ENCODE measurements at regions not wholly inside any gene's neighbourhood (a gene's known extent, or its start where the extent isn't known, plus 50 kb on each side); places are given as distances from the start of the nearest gene placed in this dataset.
A peak's percentile ranks its signal among the peaks of the same experiment; 100 is the strongest.
"Not testable (repeated sequence)": the region's sequence is repeated elsewhere in the genome, so short reads cannot be mapped to it uniquely, and the experiment has no call there.

DNA sequence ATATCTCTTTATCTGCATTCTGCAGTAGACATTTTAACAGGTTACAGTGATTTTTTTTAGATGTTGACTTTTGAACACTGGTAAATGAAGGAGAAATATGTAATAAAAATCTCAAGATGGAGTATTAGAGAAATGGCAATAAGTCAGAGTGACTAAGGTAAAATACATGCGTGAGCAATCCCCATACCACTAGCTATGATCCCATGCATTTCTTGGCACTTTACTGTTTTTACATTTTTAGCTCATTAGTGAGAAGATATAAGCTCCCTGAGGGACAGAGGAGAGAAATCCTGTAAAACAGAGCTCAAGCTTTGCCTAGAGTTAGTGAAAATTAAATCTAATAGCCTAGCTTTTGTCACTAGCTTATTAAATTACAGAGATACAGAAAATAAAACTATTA lies 181.9 kb upstream of the TRPM3 start:
- CTCF ChIA-PET = interaction anchor here (1.3 to 4.2 kb wide), 3 partner anchors 11 to 503 kb away, joined by 3 to 28 read pairs (median 4); no protein-coding TSS in a partner anchor
- POLR2A ChIA-PET = interaction anchor here (0.5 kb wide), 1 partner anchor 1044 kb away, joined by 3 read pairs; no protein-coding TSS in a partner anchor
- TF ChIP-seq, protein P1, sequence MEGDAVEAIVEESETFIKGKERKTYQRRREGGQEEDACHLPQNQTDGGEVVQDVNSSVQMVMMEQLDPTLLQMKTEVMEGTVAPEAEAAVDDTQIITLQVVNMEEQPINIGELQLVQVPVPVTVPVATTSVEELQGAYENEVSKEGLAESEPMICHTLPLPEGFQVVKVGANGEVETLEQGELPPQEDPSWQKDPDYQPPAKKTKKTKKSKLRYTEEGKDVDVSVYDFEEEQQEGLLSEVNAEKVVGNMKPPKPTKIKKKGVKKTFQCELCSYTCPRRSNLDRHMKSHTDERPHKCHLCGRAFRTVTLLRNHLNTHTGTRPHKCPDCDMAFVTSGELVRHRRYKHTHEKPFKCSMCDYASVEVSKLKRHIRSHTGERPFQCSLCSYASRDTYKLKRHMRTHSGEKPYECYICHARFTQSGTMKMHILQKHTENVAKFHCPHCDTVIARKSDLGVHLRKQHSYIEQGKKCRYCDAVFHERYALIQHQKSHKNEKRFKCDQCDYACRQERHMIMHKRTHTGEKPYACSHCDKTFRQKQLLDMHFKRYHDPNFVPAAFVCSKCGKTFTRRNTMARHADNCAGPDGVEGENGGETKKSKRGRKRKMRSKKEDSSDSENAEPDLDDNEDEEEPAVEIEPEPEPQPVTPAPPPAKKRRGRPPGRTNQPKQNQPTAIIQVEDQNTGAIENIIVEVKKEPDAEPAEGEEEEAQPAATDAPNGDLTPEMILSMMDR (IDR thresholded peaks at IDR 0.05; ENCODE audit: control extremely low read depth, extremely low read depth, low read depth, missing control alignments) = no peak
- DNase-seq (ENCODE audit: extremely low spot score) = no peak

DNA sequence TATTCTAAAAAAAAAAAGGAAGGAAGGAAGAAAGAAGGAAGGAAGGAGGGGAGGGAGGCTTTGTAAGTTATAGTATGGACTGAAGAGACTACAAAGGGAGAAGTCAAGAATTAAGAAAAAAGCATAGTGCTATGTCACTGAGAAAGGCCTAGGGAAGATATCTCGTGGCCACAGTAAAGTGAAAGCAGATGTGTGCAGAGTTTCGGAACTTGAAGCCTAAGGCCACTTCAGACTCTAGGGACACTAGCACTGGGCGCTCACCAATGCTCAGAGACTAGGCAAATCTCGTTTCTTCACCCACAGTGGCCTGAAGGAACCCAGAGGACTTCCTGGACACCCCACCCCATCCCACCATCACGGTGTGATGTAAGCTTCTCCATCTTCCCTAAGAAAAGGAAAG lies 181.4 kb upstream of the TRPM3 start:
- TF ChIP-seq, protein P1 (IDR thresholded peaks at IDR 0.05; ENCODE audit: control extremely low read depth, extremely low read depth, low read depth, missing control alignments) = no peak
- DNase-seq (ENCODE audit: extremely low spot score) = no peak
- ChIA-PET CTCF (interaction anchor here (1.0 to 4.2 kb wide), 4 partner anchors 8 to 504 kb away, joined by 3 to 28 read pairs (median 4); no protein-coding TSS in a partner anchor), POLR2A (no interaction called here)

DNA sequence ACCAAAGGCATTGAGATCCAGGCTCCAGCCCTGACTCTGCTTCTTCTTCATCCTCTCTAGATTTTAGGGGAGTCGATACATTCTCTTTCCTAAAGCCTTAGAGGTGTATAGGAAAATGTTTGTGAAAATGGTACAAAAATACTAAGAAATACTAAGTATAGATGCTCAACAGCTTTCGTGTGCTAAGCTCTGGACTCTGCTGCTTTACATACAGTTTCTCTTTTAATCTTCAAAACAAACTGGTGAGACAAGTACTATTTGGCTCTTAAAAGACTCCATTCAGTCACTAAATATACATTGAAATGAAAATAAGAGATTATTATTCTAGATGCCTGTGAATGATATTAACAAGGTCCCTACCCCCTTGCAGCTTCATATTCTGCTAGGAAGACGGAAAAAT lies 174.5 kb upstream of the TRPM3 start:
- DNase-seq (ENCODE audit: extremely low spot score) = no peak
- ChIA-PET CTCF (interaction anchor here (4.7 kb wide), 1 partner anchor 11 kb away, joined by 48 read pairs; no protein-coding TSS in a partner anchor), POLR2A (no interaction called here)
- TF ChIP-seq, protein P1 (IDR thresholded peaks at IDR 0.05; ENCODE audit: control extremely low read depth, extremely low read depth, low read depth, missing control alignments) = no peak

DNA sequence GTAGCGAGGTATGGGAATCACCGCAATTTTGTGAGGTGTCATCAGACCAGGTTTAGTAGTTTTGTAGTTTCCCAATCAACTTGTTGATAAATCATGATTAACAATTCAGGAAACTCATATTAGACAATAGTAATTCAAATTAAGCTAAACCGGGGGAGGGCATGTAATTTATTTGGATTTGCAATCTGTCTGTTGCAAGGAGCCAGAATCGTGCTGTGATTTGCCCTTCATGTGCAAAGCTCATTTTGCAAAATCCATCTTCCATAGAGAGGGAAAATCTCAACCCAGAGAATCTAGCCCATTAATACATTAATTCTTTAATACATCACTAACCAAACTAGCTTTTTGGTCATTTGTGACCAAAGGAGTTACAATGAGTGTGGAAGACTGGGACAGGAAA lies 164.7 kb upstream of the TRPM3 start:
- no peak for DNase-seq (ENCODE audit: extremely low spot score)
- POLR2A ChIA-PET = no interaction called here
- TF ChIP-seq, protein P1 (IDR thresholded peaks at IDR 0.05; ENCODE audit: control extremely low read depth, extremely low read depth, low read depth, missing control alignments) = no peak
- CTCF ChIA-PET = interaction anchor here (0.6 to 3.6 kb wide), 25 partner anchors 9 to 753 kb away, joined by 3 to 48 read pairs (median 4); no protein-coding TSS in a partner anchor

DNA sequence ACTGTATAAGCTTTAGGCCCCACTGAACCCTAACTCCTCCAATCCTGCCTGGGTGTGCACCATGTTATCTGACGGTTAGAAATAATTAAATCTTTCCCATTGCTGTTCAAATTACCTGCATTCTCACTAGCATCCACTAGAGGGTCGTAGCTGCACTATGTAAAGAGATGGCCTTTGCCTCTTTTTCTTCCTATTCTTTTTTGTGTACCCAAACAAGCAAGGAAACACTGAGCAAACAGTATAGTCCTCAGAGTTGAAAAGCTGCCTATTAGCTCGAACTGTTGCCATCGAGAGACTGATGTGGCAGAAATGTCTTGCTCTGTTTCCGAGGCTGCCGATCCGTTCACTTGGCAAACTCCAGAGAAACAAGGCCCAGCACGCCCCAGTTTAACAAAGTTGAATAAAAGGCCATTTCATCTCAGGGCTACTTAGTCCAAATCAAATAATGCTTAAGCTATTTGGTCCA lies 163.8 kb upstream of the TRPM3 start:
- DNase-seq (ENCODE audit: extremely low spot score) = peak; percentile 28
- TF ChIP-seq, protein P1 (IDR thresholded peaks at IDR 0.05; ENCODE audit: control extremely low read depth, extremely low read depth, low read depth, missing control alignments) = peak; percentile 92
- ChIA-PET CTCF (interaction anchor here (0.6 to 3.6 kb wide), 50 partner anchors 9 to 1022 kb away, joined by 3 to 48 read pairs (median 4); partner anchors contain the start of gene CEMIP2), POLR2A (no interaction called here)

DNA sequence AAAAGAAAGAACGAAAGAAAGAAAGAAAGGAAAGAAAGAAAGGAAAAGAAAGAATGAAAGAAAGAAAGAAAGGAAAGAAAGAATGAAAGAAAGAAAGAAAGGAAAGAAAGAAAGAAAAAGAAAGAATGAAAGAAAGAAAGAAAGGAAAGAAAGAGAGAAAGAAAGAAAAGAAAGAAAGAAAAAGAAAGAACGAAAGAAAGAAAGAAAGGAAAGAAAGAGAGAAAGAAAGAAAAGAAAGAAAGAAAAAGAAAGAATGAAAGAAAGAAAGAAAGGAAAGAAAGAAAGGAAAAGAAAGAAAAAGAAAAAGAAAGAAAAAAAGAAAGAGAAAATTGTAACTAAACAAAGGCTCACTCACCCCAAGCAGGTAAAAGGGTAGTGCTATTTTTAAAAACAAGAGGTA lies 160.7 kb upstream of the TRPM3 start:
- POLR2A ChIA-PET; CTCF ChIA-PET; DNase-seq (ENCODE audit: extremely low spot score): not testable (repeated sequence)

DNA sequence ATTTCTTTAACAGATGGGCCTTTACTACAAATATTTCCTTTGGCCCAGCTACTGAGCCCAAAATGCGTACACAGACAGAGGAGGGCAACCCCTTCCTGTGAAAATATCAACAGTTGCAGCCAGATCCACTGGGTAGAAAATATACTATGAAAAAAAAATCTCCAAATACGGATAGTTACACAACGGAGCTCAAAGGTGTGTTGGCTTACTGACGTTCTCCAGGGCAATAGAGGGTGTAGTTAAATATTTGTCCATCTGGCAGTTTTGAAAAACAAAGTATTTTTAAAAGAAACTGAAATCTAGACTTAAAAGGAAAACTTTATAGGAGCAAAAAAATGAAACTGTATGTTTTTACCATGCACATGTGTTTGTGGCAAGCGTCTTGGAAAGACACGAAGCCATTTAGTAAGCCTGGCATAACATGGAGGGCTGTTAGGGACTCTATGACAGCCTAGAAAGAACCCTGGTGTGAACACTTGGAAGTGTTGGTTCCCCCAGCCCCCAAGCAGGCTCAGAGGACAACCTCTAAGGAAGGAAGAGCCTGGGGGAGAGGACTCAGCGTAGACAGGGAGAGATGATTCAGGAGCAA lies 157.8 kb upstream of the TRPM3 start:
- POLR2A ChIA-PET = no interaction called here
- DNase-seq (ENCODE audit: extremely low spot score) = no peak
- CTCF ChIA-PET = no interaction called here
- TF ChIP-seq, protein P1 (IDR thresholded peaks at IDR 0.05; ENCODE audit: control extremely low read depth, extremely low read depth, low read depth, missing control alignments) = no peak

Measured in GM10248 (cell line).